IMR-90 (cell line): ENCODE measurements at regions not wholly inside any gene's neighbourhood (a gene's known extent, or its start where the extent isn't known, plus 50 kb on each side); places are given as distances from the start of the nearest gene placed in this dataset.
"Not testable (repeated sequence)": the region's sequence is repeated elsewhere in the genome, so short reads cannot be mapped to it uniquely, and the experiment has no call there.

Experiments
- ATAC-seq: fragments of 200-7000 bp; cut with Tn5 transposase; 2 replicates; pipeline ENCODE4 v1.9.1; 2020; ENCODE audit warnings: low read depth, mild to moderate bottlenecking, moderate library complexity
- BruUV-seq: library from RNA; stranded (reverse); fragments of 400-500 nt; replicated peaks from 2 replicates; lab custom pipeline; 2021; lab: Mats Ljungman, UMichigan
- CTCF ChIA-PET: fragments of 300-600 bp; formaldehyde crosslinking; extraction: SDS; loops from one replicate; lab custom pipeline; 2021; ENCODE audit warnings: antibody characterized with exemption; lab: Yijun Ruan, JAX
- POLR2A ChIA-PET: fragments of 300-600 bp; sonication (Branson Sonifier 250); formaldehyde crosslinking; loops from one replicate; lab custom pipeline; 2022; ENCODE audit warnings: antibody characterized with exemption; ENCODE audit not compliant: unreplicated experiment; lab: Charles Lee
- DNase-seq: peaks from one replicate; pipeline ENCODE4 v3.0.0; 2013
- H2AFZ ChIP-seq: replicated peaks from 2 replicates; pipeline ENCODE3; 2013; ENCODE audit warnings: low read length, mild to moderate bottlenecking; ENCODE audit not compliant: poor library complexity
- H2AK5ac ChIP-seq: 2 replicates; pipeline ENCODE4 v1.6.1; 2013; ENCODE audit warnings: low read depth, low read length, inconsistent platforms
- H2AK9ac ChIP-seq: replicated peaks from 2 replicates; pipeline ENCODE3; 2013; ENCODE audit warnings: mild to moderate bottlenecking, low read depth, low read length, moderate library complexity; ENCODE audit not compliant: poor library complexity
- H2BK120ac ChIP-seq: 2 replicates; pipeline ENCODE4 v1.6.1; 2013; ENCODE audit warnings: low read depth, low read length, inconsistent platforms
- H2BK15ac ChIP-seq: 3 replicates; pipeline ENCODE4 v1.6.1; 2013; ENCODE audit warnings: low read depth, low read length, inconsistent platforms
- H2BK20ac ChIP-seq: 2 replicates; pipeline ENCODE4 v1.6.1; 2013; ENCODE audit warnings: low read depth, mild to moderate bottlenecking, inconsistent platforms, low read length, moderate library complexity
- H2BK5ac ChIP-seq: 2 replicates; pipeline ENCODE4 v1.6.1; 2013; ENCODE audit warnings: mild to moderate bottlenecking, low read depth, low read length, inconsistent platforms; ENCODE audit not compliant: poor library complexity, severe bottlenecking
- H3K14ac ChIP-seq: replicated peaks from 2 replicates; pipeline ENCODE4 v1.6.1; 2013; ENCODE audit warnings: low read depth, low read length, inconsistent platforms
- H3K18ac ChIP-seq: 2 replicates; pipeline ENCODE4 v1.6.1; 2013; ENCODE audit warnings: low read depth, low read length, control low read depth
- H3K23ac ChIP-seq: 2 replicates; pipeline ENCODE4 v1.6.1; 2013; ENCODE audit warnings: low read depth, low read length, inconsistent platforms
- H3K27ac ChIP-seq: 2 replicates; pipeline ENCODE4 v1.5.1; 2013; ENCODE audit warnings: mild to moderate bottlenecking, control low read depth, low read length; ENCODE audit not compliant: insufficient read depth
- H3K27me3 ChIP-seq: 2 replicates; pipeline ENCODE4 v1.6.1; 2013; ENCODE audit warnings: low read length; ENCODE audit not compliant: control insufficient read depth, insufficient read depth
- H3K36me3 ChIP-seq: 2 replicates; pipeline ENCODE4 v1.6.1; 2013; ENCODE audit warnings: low read length, mixed read lengths; ENCODE audit not compliant: control insufficient read depth, insufficient read depth
- H3K4ac ChIP-seq: 2 replicates; pipeline ENCODE4 v1.6.1; 2013; ENCODE audit warnings: low read depth, low read length, inconsistent platforms
- H3K4me1 ChIP-seq: 2 replicates; pipeline ENCODE4 v1.6.1; 2013; ENCODE audit warnings: low read length, mixed read lengths; ENCODE audit not compliant: control insufficient read depth, insufficient read depth
- H3K4me2 ChIP-seq: 2 replicates; pipeline ENCODE4 v1.6.1; 2013; ENCODE audit warnings: low read depth, mild to moderate bottlenecking, control low read depth, low read length, moderate library complexity
- H3K4me3 ChIP-seq: 2 replicates; pipeline ENCODE4 v1.5.1; 2013; ENCODE audit warnings: low read depth, mild to moderate bottlenecking, control low read depth, low read length, moderate library complexity; ENCODE audit not compliant: insufficient read depth
- H3K56ac ChIP-seq: 2 replicates; pipeline ENCODE4 v1.6.1; 2013; ENCODE audit warnings: low read length, inconsistent platforms; ENCODE audit not compliant: insufficient read depth; ENCODE audit errors: extremely low read depth
- H3K79me1 ChIP-seq, 2 experiments: 2 replicates each; pipeline ENCODE4 v1.6.1; 2013; ENCODE audit warnings: low read length in 2 of 2, inconsistent platforms in 1 of 2, low read depth in 1 of 2
- H3K9ac ChIP-seq: 2 replicates; pipeline ENCODE4 v1.6.1; 2013; ENCODE audit warnings: low read depth, low read length, control low read depth
- H3K9me1 ChIP-seq: 2 replicates; pipeline ENCODE4 v1.6.1; 2013; ENCODE audit warnings: low read length, inconsistent platforms; ENCODE audit not compliant: insufficient read depth
- H3K9me3 ChIP-seq: 2 replicates; pipeline ENCODE4 v1.6.1; 2013; ENCODE audit warnings: low read length; ENCODE audit not compliant: control insufficient read depth, insufficient read depth
- H4K20me1 ChIP-seq: 2 replicates; pipeline ENCODE4 v1.6.1; 2013; ENCODE audit warnings: low read length, inconsistent platforms; ENCODE audit not compliant: insufficient read depth
- H4K5ac ChIP-seq: 2 replicates; pipeline ENCODE4 v1.6.1; 2013; ENCODE audit warnings: mild to moderate bottlenecking, low read depth, low read length, control low read depth
- H4K8ac ChIP-seq, 2 experiments: 2 replicates each; pipeline ENCODE4 v1.6.1; 2013; ENCODE audit warnings: low read depth in 2 of 2, low read length in 2 of 2, control low read depth in 1 of 2, inconsistent platforms in 1 of 2
- H4K91ac ChIP-seq: 2 replicates; pipeline ENCODE4 v1.6.1; 2013; ENCODE audit warnings: low read depth, low read length, inconsistent platforms; ENCODE audit not compliant: insufficient read depth
- WGBS, 2 experiments: methylation state at CpG; one replicate each; pipeline versions ENCODE4 v1.1.5 to v1.1.7; 2013; ENCODE audit warnings: missing lambda C conversion rate in 2 of 2; ENCODE audit not compliant: insufficient read length in 1 of 2; ENCODE audit errors: extremely low coverage in 2 of 2; 5-methylcytosine and 5-hydroxymethylcytosine counted together
- dilution Hi-C: fragments of 300-500 bp; cut with HindIII; formaldehyde crosslinking; loops from one replicate; pipeline ENCODE4 v1.14.3; 2018; ENCODE audit warnings: low sequenced_read_pairs; ENCODE audit not compliant: unreplicated experiment
- in situ Hi-C: fragments of 300-500 bp; cut with MboI; formaldehyde crosslinking; loops from 3 replicates; pipeline ENCODE4 v1.14.3; 2019; ENCODE audit warnings: low sequenced_read_pairs, inconsistent platforms, mixed read lengths
- intact Hi-C: fragments of 100-400 bp; cut with micrococcal nuclease; formaldehyde crosslinking; loops from 2 replicates; pipeline ENCODE4 v1.10.0; 2022

DNA sequence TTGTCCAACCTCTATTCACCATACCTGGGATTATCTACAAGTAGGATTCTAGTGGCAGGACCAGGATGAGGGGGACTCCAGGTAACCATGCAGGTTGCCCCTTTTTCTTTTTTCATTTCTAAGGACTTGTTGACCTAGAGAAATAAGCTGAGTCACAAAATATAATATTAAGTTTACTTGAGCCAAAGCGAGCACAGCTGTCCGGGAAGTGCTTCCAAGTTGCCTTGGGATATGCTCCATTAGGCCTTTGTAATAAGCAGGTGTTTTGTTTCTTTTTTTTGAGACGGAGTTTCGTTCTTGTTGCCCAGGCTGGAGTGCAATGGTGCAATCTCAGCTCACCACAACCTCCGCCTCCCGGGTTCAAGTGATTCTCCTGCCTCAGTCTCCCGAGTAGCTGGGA is 85.6 kb downstream of the ZNF467 start:
- intact Hi-C loops, H3K79me1 ChIP-seq, H2AFZ ChIP-seq, H3K9me1 ChIP-seq, H3K36me3 ChIP-seq, H4K8ac ChIP-seq, H3K56ac ChIP-seq, H2AK9ac ChIP-seq, H3K23ac ChIP-seq, dilution Hi-C loops, H2BK120ac ChIP-seq, H3K4me3 ChIP-seq, H3K4ac ChIP-seq, H3K27me3 ChIP-seq, H3K18ac ChIP-seq, H3K27ac ChIP-seq, H2BK5ac ChIP-seq, H4K5ac ChIP-seq, DNase-seq, H4K20me1 ChIP-seq, H3K14ac ChIP-seq, in situ Hi-C loops, H3K9ac ChIP-seq, H2BK15ac ChIP-seq, H3K4me1 ChIP-seq, H3K4me2 ChIP-seq, BruUV-seq, ATAC-seq, H4K91ac ChIP-seq, H3K9me3 ChIP-seq, POLR2A ChIA-PET, CTCF ChIA-PET, H2BK20ac ChIP-seq, H2AK5ac ChIP-seq: not testable (repeated sequence)
- WGBS, 2 experiments, result no CpG with 5 or more reads among the region's 7 CpGs
